Ovary (tissue), 3 donors: ENCODE measurements at regions not wholly inside any gene's neighbourhood (a gene's known extent, or its start where the extent isn't known, plus 50 kb on each side); places are given as distances from the start of the nearest gene placed in this dataset.

Experiments used
- EP300 ChIP-seq: sonication (generic); formaldehyde crosslinking; IDR thresholded peaks from one replicate; pipeline ENCODE4 v1.6.1; 2017; ENCODE audit warnings: antibody characterized with exemption
- POLR2A ChIP-seq: fragments of 450-650 bp; IDR thresholded peaks from one replicate; pipeline ENCODE4 v1.6.1; 2017; ENCODE audit warnings: antibody characterized with exemption, mild to moderate bottlenecking, moderate library complexity
- TF ChIP-seq, protein P1 (sequence below), 3 donors: fragments of 450-650 bp in 2 of 3; fragments of 200-600 bp in 1 of 3; IDR thresholded peaks; one replicate each; pipeline versions ENCODE4 v1.5.1 to v1.8.0; 2016 to 2022; ENCODE audit warnings: antibody characterized with exemption in 3 of 3, mild to moderate bottlenecking in 1 of 3
- donor health status: DM: no; HTN: no; CAD: no.

DNA sequence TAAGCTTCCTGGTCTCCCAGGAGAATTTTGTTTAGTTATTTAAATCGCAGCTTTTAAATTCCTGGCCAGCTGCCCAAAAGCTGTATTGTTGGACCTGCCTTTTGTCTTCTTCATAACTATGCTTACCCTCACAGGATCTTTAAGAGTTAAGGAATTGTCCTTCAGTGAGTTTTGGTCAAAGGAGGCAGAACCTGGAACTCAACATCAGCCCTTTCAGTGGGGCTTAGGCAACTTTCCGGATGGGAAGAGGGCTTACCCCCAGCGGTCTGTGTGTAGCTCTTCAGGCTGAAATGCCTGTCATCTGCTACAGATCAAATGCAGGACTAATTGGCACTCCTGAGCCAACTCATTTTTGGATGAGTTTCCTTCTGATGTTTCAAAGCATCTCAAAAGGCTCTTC is 402.6 kb downstream of the SIPA1L2 start:
- TF ChIP-seq, protein P1, sequence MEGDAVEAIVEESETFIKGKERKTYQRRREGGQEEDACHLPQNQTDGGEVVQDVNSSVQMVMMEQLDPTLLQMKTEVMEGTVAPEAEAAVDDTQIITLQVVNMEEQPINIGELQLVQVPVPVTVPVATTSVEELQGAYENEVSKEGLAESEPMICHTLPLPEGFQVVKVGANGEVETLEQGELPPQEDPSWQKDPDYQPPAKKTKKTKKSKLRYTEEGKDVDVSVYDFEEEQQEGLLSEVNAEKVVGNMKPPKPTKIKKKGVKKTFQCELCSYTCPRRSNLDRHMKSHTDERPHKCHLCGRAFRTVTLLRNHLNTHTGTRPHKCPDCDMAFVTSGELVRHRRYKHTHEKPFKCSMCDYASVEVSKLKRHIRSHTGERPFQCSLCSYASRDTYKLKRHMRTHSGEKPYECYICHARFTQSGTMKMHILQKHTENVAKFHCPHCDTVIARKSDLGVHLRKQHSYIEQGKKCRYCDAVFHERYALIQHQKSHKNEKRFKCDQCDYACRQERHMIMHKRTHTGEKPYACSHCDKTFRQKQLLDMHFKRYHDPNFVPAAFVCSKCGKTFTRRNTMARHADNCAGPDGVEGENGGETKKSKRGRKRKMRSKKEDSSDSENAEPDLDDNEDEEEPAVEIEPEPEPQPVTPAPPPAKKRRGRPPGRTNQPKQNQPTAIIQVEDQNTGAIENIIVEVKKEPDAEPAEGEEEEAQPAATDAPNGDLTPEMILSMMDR (IDR thresholded peaks at IDR 0.05), result no peak
- TF ChIP-seq EP300, result no peak
- no peak for TF ChIP-seq POLR2A
